ENCODE measurements at regions not wholly inside any gene's neighbourhood (a gene's known extent, or its start where the extent isn't known, plus 50 kb on each side); places are given as distances from the start of the nearest gene placed in this dataset.

GRCh38 chr3:62942227-62942626, 67.0 kb upstream of the CADPS start:
- no peaks in the 10 kb centered on the region for H3K27me3 ChIP-seq
- no peak overlapping the region for H3K27ac ChIP-seq
- no peak for DNase-seq
- no peaks in the 10 kb centered on the region for H3K36me3 ChIP-seq
- no peaks in the 10 kb centered on the region for H3K4me1 ChIP-seq
- ATAC-seq = no peak
- H3K9me3 ChIP-seq = peaks cover 0 to 12% (median 0%) of the 10 kb centered on the region in 12 donors
- 67 to 75% (median 70%) methylated on average over 3 of the region's 3 CpGs for WGBS, 4 donors
- TF ChIP-seq CTCF (IDR thresholded peaks at IDR 0.05) = no peak
- TF ChIP-seq POLR2A (IDR thresholded peaks at IDR 0.05) = no peak
- intact Hi-C loops (cut with DNase I) = no loop called here
- no peak overlapping the region for H3K4me3 ChIP-seq

- intact Hi-C loops (cut with DNase I) = no loop called here
- no peak overlapping the region for H3K27ac ChIP-seq
- ATAC-seq = no peak
- DNase-seq = no peak
- H3K36me3 ChIP-seq = no peaks in the 10 kb centered on the region
- H3K4me3 ChIP-seq = no peak overlapping the region
- H3K4me1 ChIP-seq = no peaks in the 10 kb centered on the region
- H3K9me3 ChIP-seq = peaks cover 0 to 12% (median 0%) of the 10 kb centered on the region in 12 donors
- TF ChIP-seq CTCF (IDR thresholded peaks at IDR 0.05) = no peak
- no peak for TF ChIP-seq POLR2A (IDR thresholded peaks at IDR 0.05)
- H3K27me3 ChIP-seq = no peaks in the 10 kb centered on the region
Measured at GRCh38 chr3:62942764-62943163, 67.5 kb upstream of the CADPS start.

- no peaks in the 10 kb centered on the region for H3K36me3 ChIP-seq
- H3K4me3 ChIP-seq = no peak overlapping the region
- no peak for TF ChIP-seq POLR2A (IDR thresholded peaks at IDR 0.05)
- TF ChIP-seq CTCF (IDR thresholded peaks at IDR 0.05) = no peak
- ATAC-seq = no peak
- H3K27ac ChIP-seq = no peak overlapping the region
- DNase-seq = no peak
- no peaks in the 10 kb centered on the region for H3K9me3 ChIP-seq
- 62 to 74% (median 68%) methylated on average over 4 of the region's 4 CpGs for WGBS, 4 donors
- H3K27me3 ChIP-seq = no peaks in the 10 kb centered on the region
- intact Hi-C loops (cut with DNase I) = no loop called here
- no peaks in the 10 kb centered on the region for H3K4me1 ChIP-seq
Measured at GRCh38 chr3:62948921-62949320, 73.7 kb upstream of the CADPS start.

GRCh38 chr3:62950210-62950609, 75.0 kb upstream of the CADPS start:
- intact Hi-C loops (cut with DNase I) = no loop called here
- ATAC-seq = no peak
- no peak for DNase-seq
- Histone ChIP-seq H3K9me3 (no peaks in the 10 kb centered on the region), H3K4me3 (no peak overlapping the region), H3K4me1 (no peaks in the 10 kb centered on the region), H3K36me3 (no peaks in the 10 kb centered on the region), H3K27ac (no peak overlapping the region), H3K27me3 (no peaks in the 10 kb centered on the region)
- TF ChIP-seq POLR2A (IDR thresholded peaks at IDR 0.05) (no peak), CTCF (IDR thresholded peaks at IDR 0.05) (no peak)
- 47 to 58% (median 49%) methylated on average over 4 of the region's 4 CpGs for WGBS, 4 donors

All from heart left ventricle (tissue), 16 donors.